B cell (primary cell): ENCODE measurements at regions not wholly inside any gene's neighbourhood (a gene's known extent, or its start where the extent isn't known, plus 50 kb on each side); places are given as distances from the start of the nearest gene placed in this dataset.

ENCODE experiments used
- EZH2 ChIP-seq: IDR thresholded peaks from 2 replicates; pipeline ENCODE4 v1.6.1; 2012; ENCODE audit warnings: borderline replicate concordance, low read depth, mild to moderate bottlenecking, moderate library complexity, low read length; ENCODE audit not compliant: insufficient read depth, poor library complexity, severe bottlenecking
- TF ChIP-seq, protein P1 (sequence below): fragments of 200-600 bp; IDR thresholded peaks from one replicate; pipeline ENCODE4 v1.8.0; 2022; ENCODE audit warnings: antibody characterized with exemption, mild to moderate bottlenecking

GRCh38 chr14:103250181-103250580, 83.9 kb upstream of the EIF5 start:
- TF ChIP-seq, protein P1, sequence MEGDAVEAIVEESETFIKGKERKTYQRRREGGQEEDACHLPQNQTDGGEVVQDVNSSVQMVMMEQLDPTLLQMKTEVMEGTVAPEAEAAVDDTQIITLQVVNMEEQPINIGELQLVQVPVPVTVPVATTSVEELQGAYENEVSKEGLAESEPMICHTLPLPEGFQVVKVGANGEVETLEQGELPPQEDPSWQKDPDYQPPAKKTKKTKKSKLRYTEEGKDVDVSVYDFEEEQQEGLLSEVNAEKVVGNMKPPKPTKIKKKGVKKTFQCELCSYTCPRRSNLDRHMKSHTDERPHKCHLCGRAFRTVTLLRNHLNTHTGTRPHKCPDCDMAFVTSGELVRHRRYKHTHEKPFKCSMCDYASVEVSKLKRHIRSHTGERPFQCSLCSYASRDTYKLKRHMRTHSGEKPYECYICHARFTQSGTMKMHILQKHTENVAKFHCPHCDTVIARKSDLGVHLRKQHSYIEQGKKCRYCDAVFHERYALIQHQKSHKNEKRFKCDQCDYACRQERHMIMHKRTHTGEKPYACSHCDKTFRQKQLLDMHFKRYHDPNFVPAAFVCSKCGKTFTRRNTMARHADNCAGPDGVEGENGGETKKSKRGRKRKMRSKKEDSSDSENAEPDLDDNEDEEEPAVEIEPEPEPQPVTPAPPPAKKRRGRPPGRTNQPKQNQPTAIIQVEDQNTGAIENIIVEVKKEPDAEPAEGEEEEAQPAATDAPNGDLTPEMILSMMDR, result no peak
- no peak for TF ChIP-seq EZH2
